A549 (cell line): ENCODE measurements at regions not wholly inside any gene's neighbourhood (a gene's known extent, or its start where the extent isn't known, plus 50 kb on each side); places are given as distances from the start of the nearest gene placed in this dataset.

Experiments
- BHLHE40 ChIP-seq: IDR thresholded peaks from 2 replicates; pipeline ENCODE4 v1.6.1; 2012; ENCODE audit warnings: low read depth, low read length, inconsistent platforms
- CTCF ChIP-seq: fragments of >200 bp; sonication (Bioruptor Twin); formaldehyde crosslinking; IDR thresholded peaks from 3 replicates; pipeline ENCODE4 v1.5.1; 2016
- MAX ChIP-seq: IDR thresholded peaks from 2 replicates; pipeline ENCODE4 v1.6.1; 2012
- MYC ChIP-seq: IDR thresholded peaks from 2 replicates; pipeline ENCODE4 v1.6.1; 2012; ENCODE audit warnings: mild to moderate bottlenecking, inconsistent platforms, low read length, improper control_type of control experiment, borderline replicate concordance
- NR3C1 ChIP-seq: fragments of >200 bp; sonication (Bioruptor Twin); formaldehyde crosslinking; IDR thresholded peaks from 3 replicates; pipeline ENCODE4 v1.6.1; 2017
- RFX5 ChIP-seq: fragments of 450-650 bp; IDR thresholded peaks from 2 replicates; pipeline ENCODE4 v1.7.1; 2014; ENCODE audit warnings: antibody characterized with exemption, mild to moderate bottlenecking, moderate library complexity
- USF2 ChIP-seq: fragments of 450-650 bp; IDR thresholded peaks from 2 replicates; pipeline ENCODE4 v1.6.1; 2014; ENCODE audit warnings: antibody characterized with exemption

GRCh38 chr10:121042342-121042741 is 191.2 kb downstream of the WDR11 start:
- no peak for TF ChIP-seq NR3C1
- TF ChIP-seq CTCF: no peak
- TF ChIP-seq USF2: no peak
- no peak for TF ChIP-seq MAX
- no peak for TF ChIP-seq MYC
- TF ChIP-seq BHLHE40: no peak
- no peak for TF ChIP-seq RFX5
